ENCODE measurements at regions not wholly inside any gene's neighbourhood (a gene's known extent, or its start where the extent isn't known, plus 50 kb on each side); places are given as distances from the start of the nearest gene placed in this dataset.

DNA sequence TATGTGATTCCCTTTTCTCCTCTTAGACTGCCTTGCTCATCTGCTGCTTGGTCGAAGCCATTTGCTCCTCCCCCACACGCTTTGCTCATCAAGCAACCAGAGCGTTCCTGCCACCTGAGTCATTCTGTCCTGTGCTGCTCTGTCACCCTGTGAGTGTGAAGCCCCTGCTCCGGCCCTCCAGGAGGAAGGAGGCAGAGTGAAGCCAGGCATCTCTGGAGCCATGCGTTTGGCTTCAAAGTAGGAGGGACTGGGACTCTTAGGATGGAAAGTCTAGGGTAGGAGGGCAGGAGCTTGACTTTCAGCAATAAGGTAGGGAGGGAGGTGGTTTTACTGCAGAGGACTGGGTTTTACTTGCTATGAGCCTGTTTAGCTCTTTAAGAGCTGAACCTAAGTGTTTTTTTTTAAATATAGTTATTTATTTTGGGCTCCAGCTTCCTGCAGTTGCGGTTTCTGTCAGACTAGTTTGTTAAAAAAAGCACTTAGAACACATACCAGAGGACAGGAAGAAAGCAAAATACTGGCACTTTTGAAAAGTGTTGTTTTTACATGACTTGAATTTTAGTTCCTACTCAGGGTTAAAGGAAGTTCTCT is 63.6 kb downstream of the SPINK2 start:
- peak; percentile 54 for DNase-seq
- Histone ChIP-seq H3K4me3 (no peak overlapping the region), H3K9me3 (no peaks in the 10 kb centered on the region), H3K27ac (no peak overlapping the region), H3K4me1 (peaks cover 6% of the 10 kb centered on the region), H3K27me3 (no peaks in the 10 kb centered on the region), H3K36me3 (ENCODE audit: low read depth, missing control alignments) (no peaks in the 10 kb centered on the region)
- WGBS, 2 donors: 27 to 44% methylated on average over 4 to 6 of the region's 6 CpGs
- intact Hi-C loops (cut with DNase I; ENCODE audit: low total_unique reads): no loop called here
- TF ChIP-seq, protein P1, sequence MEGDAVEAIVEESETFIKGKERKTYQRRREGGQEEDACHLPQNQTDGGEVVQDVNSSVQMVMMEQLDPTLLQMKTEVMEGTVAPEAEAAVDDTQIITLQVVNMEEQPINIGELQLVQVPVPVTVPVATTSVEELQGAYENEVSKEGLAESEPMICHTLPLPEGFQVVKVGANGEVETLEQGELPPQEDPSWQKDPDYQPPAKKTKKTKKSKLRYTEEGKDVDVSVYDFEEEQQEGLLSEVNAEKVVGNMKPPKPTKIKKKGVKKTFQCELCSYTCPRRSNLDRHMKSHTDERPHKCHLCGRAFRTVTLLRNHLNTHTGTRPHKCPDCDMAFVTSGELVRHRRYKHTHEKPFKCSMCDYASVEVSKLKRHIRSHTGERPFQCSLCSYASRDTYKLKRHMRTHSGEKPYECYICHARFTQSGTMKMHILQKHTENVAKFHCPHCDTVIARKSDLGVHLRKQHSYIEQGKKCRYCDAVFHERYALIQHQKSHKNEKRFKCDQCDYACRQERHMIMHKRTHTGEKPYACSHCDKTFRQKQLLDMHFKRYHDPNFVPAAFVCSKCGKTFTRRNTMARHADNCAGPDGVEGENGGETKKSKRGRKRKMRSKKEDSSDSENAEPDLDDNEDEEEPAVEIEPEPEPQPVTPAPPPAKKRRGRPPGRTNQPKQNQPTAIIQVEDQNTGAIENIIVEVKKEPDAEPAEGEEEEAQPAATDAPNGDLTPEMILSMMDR (IDR thresholded peaks at IDR 0.05): no peak
- no peak for TF ChIP-seq POLR2A (IDR thresholded peaks at IDR 0.05)

DNA sequence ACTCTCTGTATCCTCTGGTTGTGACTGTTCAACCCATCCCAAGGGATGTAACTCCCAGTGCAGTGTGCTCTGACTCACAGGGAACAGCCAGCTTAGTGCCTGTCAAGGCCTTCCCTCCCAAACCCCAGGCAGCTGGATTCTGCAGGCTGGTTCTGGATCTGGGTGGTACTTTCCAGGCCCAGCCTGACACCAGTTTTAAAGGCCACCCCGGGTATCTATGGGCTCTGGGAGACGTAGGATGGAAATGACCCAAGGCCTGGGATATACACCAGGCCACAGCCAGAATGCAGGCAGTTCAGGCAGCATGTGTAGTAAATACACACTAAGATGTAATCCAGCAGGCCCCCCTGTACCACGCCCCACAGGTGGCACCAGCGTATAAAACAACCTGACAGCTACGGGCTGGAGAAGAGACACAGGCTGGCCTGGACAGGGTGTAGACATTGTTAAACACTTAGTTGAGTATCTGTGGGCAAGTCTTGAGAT is 64.2 kb downstream of the SPINK2 start:
- Histone ChIP-seq H3K27me3 (no peaks in the 10 kb centered on the region), H3K27ac (no peak overlapping the region), H3K9me3 (no peaks in the 10 kb centered on the region), H3K4me3 (no peak overlapping the region), H3K36me3 (ENCODE audit: low read depth, missing control alignments) (no peaks in the 10 kb centered on the region), H3K4me1 (peaks cover 6% of the 10 kb centered on the region)
- no peak for DNase-seq
- intact Hi-C loops (cut with DNase I; ENCODE audit: low total_unique reads): no loop called here
- TF ChIP-seq, protein P1 (IDR thresholded peaks at IDR 0.05): no peak
- no peak for TF ChIP-seq POLR2A (IDR thresholded peaks at IDR 0.05)
- 89 to 94% methylated on average over 5 of the region's 5 CpGs for WGBS, 2 donors

DNA sequence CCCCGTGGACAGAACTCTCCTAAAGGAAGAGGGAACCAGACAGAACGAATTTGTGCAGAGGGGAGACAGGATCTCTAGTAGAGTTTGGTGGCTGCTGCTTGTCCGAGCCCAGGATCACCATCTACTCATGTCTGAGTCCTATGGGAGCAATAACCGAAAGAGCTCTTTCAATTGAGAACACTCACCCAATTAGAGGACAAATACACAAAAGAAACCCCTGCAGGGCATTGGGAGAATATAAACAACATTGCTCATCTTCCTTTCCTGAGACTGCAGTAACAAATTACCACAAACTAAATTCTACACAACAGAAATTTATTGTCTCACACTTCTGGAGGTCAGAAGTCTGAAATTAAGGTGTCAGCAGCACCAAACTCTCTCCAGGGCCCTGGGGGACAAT is 65.6 kb downstream of the SPINK2 start:
- Histone ChIP-seq H3K27ac (no peak overlapping the region), H3K4me3 (no peak overlapping the region), H3K36me3 (ENCODE audit: low read depth, missing control alignments) (no peaks in the 10 kb centered on the region), H3K9me3 (no peaks in the 10 kb centered on the region), H3K27me3 (no peaks in the 10 kb centered on the region), H3K4me1 (peaks cover 6% of the 10 kb centered on the region)
- intact Hi-C loops (cut with DNase I; ENCODE audit: low total_unique reads): no loop called here
- 68 to 91% methylated on average over 4 of the region's 4 CpGs for WGBS, 2 donors
- no peak for DNase-seq
- no peak for TF ChIP-seq POLR2A (IDR thresholded peaks at IDR 0.05)
- TF ChIP-seq, protein P1 (IDR thresholded peaks at IDR 0.05): no peak

DNA sequence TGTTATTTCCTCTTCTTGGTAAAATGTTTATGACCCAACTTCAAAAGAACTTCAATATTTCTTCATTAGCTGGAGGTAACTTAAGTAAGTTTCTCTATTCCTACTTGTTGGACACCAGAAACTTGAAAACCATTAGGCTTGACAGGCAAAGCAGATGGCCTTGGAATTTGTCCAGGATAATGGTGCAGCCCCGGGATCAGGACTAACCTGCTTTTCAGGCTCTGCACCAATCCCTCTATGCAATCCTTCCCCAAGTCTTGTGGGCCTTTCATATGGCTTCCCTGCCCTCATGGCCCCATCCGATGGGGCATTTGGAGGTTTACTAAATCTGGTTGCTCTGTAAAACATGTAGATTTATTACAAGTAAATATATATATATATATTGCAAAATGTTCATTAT is 68.5 kb downstream of the SPINK2 start:
- H3K9me3 ChIP-seq: no peaks in the 10 kb centered on the region
- no peak overlapping the region for H3K4me3 ChIP-seq
- WGBS, 2 donors: 33 to 65% methylated on average over 2 of the region's 2 CpGs
- TF ChIP-seq, protein P1 (IDR thresholded peaks at IDR 0.05): no peak
- no peak for TF ChIP-seq POLR2A (IDR thresholded peaks at IDR 0.05)
- H3K36me3 ChIP-seq (ENCODE audit: low read depth, missing control alignments): no peaks in the 10 kb centered on the region
- no peak for DNase-seq
- peaks cover 6% of the 10 kb centered on the region for H3K4me1 ChIP-seq
- H3K27ac ChIP-seq: no peak overlapping the region
- intact Hi-C loops (cut with DNase I; ENCODE audit: low total_unique reads): no loop called here
- no peaks in the 10 kb centered on the region for H3K27me3 ChIP-seq

DNA sequence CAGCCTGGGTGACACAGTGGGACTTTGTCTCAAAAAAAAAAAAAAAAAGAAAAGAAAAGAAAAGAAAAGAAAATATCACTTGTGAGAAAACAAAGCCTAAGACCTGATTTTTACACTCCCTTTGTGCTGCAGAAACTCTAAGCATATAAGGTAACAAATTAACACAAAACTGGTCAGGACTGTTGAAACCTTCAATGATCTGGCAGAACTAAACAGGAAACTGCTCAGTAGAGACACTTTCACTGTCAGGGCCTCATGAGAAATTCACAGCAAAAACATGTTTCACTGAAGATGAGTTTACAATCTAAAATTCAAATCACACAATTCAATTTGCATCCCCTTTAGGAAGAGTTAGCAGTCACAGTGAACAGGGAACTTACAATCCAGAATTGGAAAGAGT is 69.1 kb upstream of the HOPX start:
- Histone ChIP-seq H3K36me3 (ENCODE audit: low read depth, missing control alignments) (no peaks in the 10 kb centered on the region), H3K9me3 (no peaks in the 10 kb centered on the region), H3K4me3 (no peak overlapping the region), H3K27ac (no peak overlapping the region), H3K27me3 (no peaks in the 10 kb centered on the region), H3K4me1 (no peaks in the 10 kb centered on the region)
- intact Hi-C loops (cut with DNase I; ENCODE audit: low total_unique reads): no loop called here
- TF ChIP-seq, protein P1 (IDR thresholded peaks at IDR 0.05): no peak
- TF ChIP-seq POLR2A (IDR thresholded peaks at IDR 0.05): no peak
- no peak for DNase-seq

All from testis (tissue), 2 donors.